Epithelial cell of proximal tubule (primary cell): ENCODE measurements at regions not wholly inside any gene's neighbourhood (a gene's known extent, or its start where the extent isn't known, plus 50 kb on each side); places are given as distances from the start of the nearest gene placed in this dataset.

ENCODE experiments used
- DNase-seq: peaks from one replicate; pipeline ENCODE4 v3.0.0-alpha.2; 2011; ENCODE audit warnings: low read depth
- H3K4me3 ChIP-seq: 2 replicates; pipeline ENCODE4 v1.5.1; 2011; ENCODE audit warnings: low read depth, mild to moderate bottlenecking, low read length
- CTCF ChIP-seq: conservative IDR thresholded peaks from 2 replicates; pipeline ENCODE4 v1.5.1; 2012; ENCODE audit warnings: low read depth, mild to moderate bottlenecking, low read length

DNA sequence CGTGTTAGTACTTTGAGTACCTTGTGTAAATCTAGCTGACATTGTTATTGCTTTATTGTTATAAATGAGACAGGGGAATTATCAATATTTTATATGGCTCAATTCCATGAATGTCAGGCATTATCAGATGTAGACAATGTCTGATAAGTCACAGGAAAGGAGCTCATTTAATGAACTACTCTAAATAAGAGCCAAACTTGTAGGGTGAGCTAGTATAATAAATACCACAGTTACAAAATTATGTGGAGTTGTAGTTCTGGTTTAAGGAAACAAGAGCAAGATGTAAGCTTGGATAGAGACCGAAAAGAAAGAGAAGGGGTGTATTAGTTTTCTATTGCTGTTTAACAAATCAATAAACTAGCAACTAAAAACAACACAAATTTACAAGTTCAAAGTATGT is 891.8 kb upstream of the SLITRK1 start:
- no peak for DNase-seq
- TF ChIP-seq CTCF, result no peak
- H3K4me3 ChIP-seq, result no peak overlapping the region

GRCh38 chr13:84760956-84761355 is 878.7 kb upstream of the SLITRK1 start:
- no peak overlapping the region for H3K4me3 ChIP-seq
- no peak for TF ChIP-seq CTCF
- DNase-seq, result no peak

- DNase-seq, result no peak
- no peak overlapping the region for H3K4me3 ChIP-seq
- no peak for TF ChIP-seq CTCF
Measured at GRCh38 chr13:84749126-84749525, 866.9 kb upstream of the SLITRK1 start.

- no peak for TF ChIP-seq CTCF
- no peak overlapping the region for H3K4me3 ChIP-seq
- no peak for DNase-seq
Measured at GRCh38 chr13:84745051-84745551, 862.8 kb upstream of the SLITRK1 start.

DNA sequence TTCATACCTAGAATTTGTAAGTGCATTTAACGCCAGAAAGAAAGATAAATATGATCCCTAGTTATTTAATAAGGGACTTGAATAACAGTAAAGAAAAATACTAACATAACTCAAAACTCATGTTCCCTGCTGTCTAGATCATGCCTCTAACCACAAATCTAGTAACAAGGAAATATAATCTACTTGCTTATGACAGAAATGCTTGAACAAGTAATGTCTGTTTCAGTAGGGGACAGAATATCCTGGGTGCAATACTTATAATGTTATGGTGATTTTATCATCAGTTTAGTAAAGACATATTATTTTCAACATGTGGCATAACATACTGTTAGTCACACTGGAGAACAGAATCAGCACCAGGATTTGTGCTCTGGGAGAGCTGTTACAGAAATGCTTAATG is 861.9 kb upstream of the SLITRK1 start:
- no peak for DNase-seq
- no peak overlapping the region for H3K4me3 ChIP-seq
- no peak for TF ChIP-seq CTCF

- no peak for TF ChIP-seq CTCF
- H3K4me3 ChIP-seq, result no peak overlapping the region
- no peak for DNase-seq
Measured at GRCh38 chr13:84741253-84741652, 859.0 kb upstream of the SLITRK1 start.

DNA sequence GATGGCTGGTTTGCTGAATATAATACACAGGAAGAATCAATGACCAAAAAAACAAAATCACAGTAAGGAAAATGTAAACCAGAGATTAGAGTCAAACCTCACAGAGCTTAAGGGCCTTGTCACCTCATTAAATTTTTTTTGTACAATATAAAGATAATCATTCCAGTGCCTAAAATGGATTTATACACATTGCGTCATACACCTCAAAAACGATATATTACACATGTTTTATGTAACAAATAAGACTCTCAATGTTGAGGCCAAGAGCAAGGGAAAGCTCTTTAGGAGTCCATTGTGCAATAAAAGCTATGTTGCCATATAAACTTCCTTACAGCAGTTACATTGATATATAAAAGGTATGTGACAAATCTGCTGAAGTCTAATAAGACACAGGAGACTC is 856.7 kb upstream of the SLITRK1 start:
- DNase-seq, result no peak
- H3K4me3 ChIP-seq, result no peak overlapping the region
- no peak for TF ChIP-seq CTCF
